ENCODE measurements at regions not wholly inside any gene's neighbourhood (a gene's known extent, or its start where the extent isn't known, plus 50 kb on each side); places are given as distances from the start of the nearest gene placed in this dataset.

GRCh38 chr2:37553411-37554154, 117.9 kb downstream of the CDC42EP3 start:
- Histone ChIP-seq H3K36me3 (no peaks in the 10 kb centered on the region), H3K4me3 (no peak overlapping the region), H3K27me3 (replicated peaks; ENCODE audit: insufficient read depth) (no peaks in the 10 kb centered on the region), H3K9me3 (no peaks in the 10 kb centered on the region), H3K4me1 (replicated peaks) (no peaks in the 10 kb centered on the region), H3K27ac (no peak overlapping the region)
- no peak for DNase-seq (ENCODE audit: low spot score)
- WGBS, result 85% methylated on average over 5 of the region's 5 CpGs
- TF ChIP-seq, protein P1, sequence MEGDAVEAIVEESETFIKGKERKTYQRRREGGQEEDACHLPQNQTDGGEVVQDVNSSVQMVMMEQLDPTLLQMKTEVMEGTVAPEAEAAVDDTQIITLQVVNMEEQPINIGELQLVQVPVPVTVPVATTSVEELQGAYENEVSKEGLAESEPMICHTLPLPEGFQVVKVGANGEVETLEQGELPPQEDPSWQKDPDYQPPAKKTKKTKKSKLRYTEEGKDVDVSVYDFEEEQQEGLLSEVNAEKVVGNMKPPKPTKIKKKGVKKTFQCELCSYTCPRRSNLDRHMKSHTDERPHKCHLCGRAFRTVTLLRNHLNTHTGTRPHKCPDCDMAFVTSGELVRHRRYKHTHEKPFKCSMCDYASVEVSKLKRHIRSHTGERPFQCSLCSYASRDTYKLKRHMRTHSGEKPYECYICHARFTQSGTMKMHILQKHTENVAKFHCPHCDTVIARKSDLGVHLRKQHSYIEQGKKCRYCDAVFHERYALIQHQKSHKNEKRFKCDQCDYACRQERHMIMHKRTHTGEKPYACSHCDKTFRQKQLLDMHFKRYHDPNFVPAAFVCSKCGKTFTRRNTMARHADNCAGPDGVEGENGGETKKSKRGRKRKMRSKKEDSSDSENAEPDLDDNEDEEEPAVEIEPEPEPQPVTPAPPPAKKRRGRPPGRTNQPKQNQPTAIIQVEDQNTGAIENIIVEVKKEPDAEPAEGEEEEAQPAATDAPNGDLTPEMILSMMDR (IDR thresholded peaks at IDR 0.05), result no peak
- no peak for TF ChIP-seq POLR2AphosphoS5 (IDR thresholded peaks at IDR 0.05)
- TF ChIP-seq POLR2A (IDR thresholded peaks at IDR 0.05), result no peak
- intact Hi-C loops (cut with DNase I), result no loop called here

- 70% methylated on average over 2 of the region's 2 CpGs for WGBS
- TF ChIP-seq, protein P1 (IDR thresholded peaks at IDR 0.05), result no peak
- TF ChIP-seq POLR2AphosphoS5 (IDR thresholded peaks at IDR 0.05) (no peak), POLR2A (IDR thresholded peaks at IDR 0.05) (no peak)
- no peaks in the 10 kb centered on the region for H3K36me3 ChIP-seq
- intact Hi-C loops (cut with DNase I), result no loop called here
- DNase-seq (ENCODE audit: low spot score), result no peak
- no peaks in the 10 kb centered on the region for H3K9me3 ChIP-seq
- no peaks in the 10 kb centered on the region for H3K27me3 ChIP-seq (replicated peaks; ENCODE audit: insufficient read depth)
- H3K27ac ChIP-seq, result no peak overlapping the region
- no peak overlapping the region for H3K4me3 ChIP-seq
- no peaks in the 10 kb centered on the region for H3K4me1 ChIP-seq (replicated peaks)
These were observed 117.3 kb downstream of the CDC42EP3 start for GRCh38 chr2:37554155-37554510.

DNA sequence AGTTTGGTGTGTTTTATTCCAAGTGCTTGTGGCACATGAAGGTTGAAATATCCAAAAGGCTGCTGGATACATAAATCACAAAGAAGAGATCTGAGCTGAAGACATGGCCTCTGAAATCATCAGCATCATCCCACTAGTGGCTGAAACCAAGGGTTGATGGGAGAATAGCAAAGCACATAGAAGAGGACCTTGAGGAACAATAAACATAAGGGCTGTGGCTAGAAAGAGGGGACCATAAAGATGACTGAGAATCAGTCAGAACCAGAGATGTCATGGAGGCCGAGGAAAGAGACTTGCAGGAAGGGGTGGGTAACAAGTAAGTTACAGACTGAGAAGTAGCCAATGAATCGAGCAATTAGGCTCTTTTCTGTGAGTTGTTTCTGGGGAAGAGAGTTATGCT, 116.8 kb downstream of the CDC42EP3 start:
- intact Hi-C loops (cut with DNase I), result no loop called here
- H3K4me3 ChIP-seq, result no peak overlapping the region
- H3K27me3 ChIP-seq (replicated peaks; ENCODE audit: insufficient read depth), result no peaks in the 10 kb centered on the region
- H3K9me3 ChIP-seq, result no peaks in the 10 kb centered on the region
- no peak overlapping the region for H3K27ac ChIP-seq
- no peak for DNase-seq (ENCODE audit: low spot score)
- no peak for TF ChIP-seq POLR2A (IDR thresholded peaks at IDR 0.05)
- TF ChIP-seq, protein P1 (IDR thresholded peaks at IDR 0.05), result no peak
- no peak for TF ChIP-seq POLR2AphosphoS5 (IDR thresholded peaks at IDR 0.05)
- no peaks in the 10 kb centered on the region for H3K36me3 ChIP-seq
- 95% methylated on average over 2 of the region's 2 CpGs for WGBS
- no peaks in the 10 kb centered on the region for H3K4me1 ChIP-seq (replicated peaks)

DNA sequence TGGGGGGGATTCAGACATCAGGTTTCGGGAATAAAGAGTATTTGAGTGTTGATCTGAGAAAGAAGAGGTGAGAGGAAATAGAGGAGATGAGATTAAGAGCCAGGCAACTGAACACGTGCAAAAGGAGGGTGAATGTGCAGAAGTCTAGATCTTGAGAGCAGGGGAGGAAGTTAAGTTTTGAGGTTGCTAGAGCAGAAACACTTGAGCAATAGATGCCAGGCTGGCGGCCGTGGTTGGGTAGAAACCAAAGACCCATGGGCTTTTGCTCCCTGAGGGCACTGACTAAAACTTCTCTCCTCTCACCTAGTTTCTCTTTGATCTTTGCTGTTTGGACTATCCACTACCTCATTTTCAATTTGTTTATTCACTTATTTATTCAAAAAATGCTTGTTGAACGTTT, 116.0 kb downstream of the CDC42EP3 start:
- no peak overlapping the region for H3K4me3 ChIP-seq
- no peak overlapping the region for H3K27ac ChIP-seq
- no peaks in the 10 kb centered on the region for H3K36me3 ChIP-seq
- TF ChIP-seq POLR2A (IDR thresholded peaks at IDR 0.05) (no peak), POLR2AphosphoS5 (IDR thresholded peaks at IDR 0.05) (no peak)
- TF ChIP-seq, protein P1 (IDR thresholded peaks at IDR 0.05), result no peak
- no peaks in the 10 kb centered on the region for H3K4me1 ChIP-seq (replicated peaks)
- no peak for DNase-seq (ENCODE audit: low spot score)
- H3K27me3 ChIP-seq (replicated peaks; ENCODE audit: insufficient read depth), result no peaks in the 10 kb centered on the region
- WGBS, result 90% methylated on average over 5 of the region's 5 CpGs
- intact Hi-C loops (cut with DNase I), result no loop called here
- no peaks in the 10 kb centered on the region for H3K9me3 ChIP-seq

GRCh38 chr2:37556256-37556655, 115.2 kb downstream of the CDC42EP3 start:
- no peak for DNase-seq (ENCODE audit: low spot score)
- intact Hi-C loops (cut with DNase I), result no loop called here
- no peaks in the 10 kb centered on the region for H3K36me3 ChIP-seq
- H3K4me1 ChIP-seq (replicated peaks), result peaks cover 5% of the 10 kb centered on the region
- H3K4me3 ChIP-seq, result no peak overlapping the region
- TF ChIP-seq, protein P1 (IDR thresholded peaks at IDR 0.05), result no peak
- TF ChIP-seq POLR2A (IDR thresholded peaks at IDR 0.05) (no peak), POLR2AphosphoS5 (IDR thresholded peaks at IDR 0.05) (no peak)
- H3K27ac ChIP-seq, result no peak overlapping the region
- WGBS, result 86% methylated on average over 3 of the region's 3 CpGs
- no peaks in the 10 kb centered on the region for H3K9me3 ChIP-seq
- no peaks in the 10 kb centered on the region for H3K27me3 ChIP-seq (replicated peaks; ENCODE audit: insufficient read depth)
